ENCODE measurements at regions not wholly inside any gene's neighbourhood (a gene's known extent, or its start where the extent isn't known, plus 50 kb on each side); places are given as distances from the start of the nearest gene placed in this dataset.
A peak's percentile ranks its signal among the peaks of the same experiment; 100 is the strongest.

- no peak for TF ChIP-seq CTCF (IDR thresholded peaks at IDR 0.05; ENCODE audit: insufficient read depth, low read length)
- DNase-seq (ENCODE audit: low read depth) = no peak
- no peak overlapping the region for H3K4me3 ChIP-seq (ENCODE audit: low read depth, low read length)
Observed at GRCh38 chr6:144612811-144613210, 327.7 kb downstream of the UTRN start.

- no peak overlapping the region for H3K4me3 ChIP-seq (ENCODE audit: low read depth, low read length)
- DNase-seq (ENCODE audit: low read depth) = no peak
- TF ChIP-seq CTCF (IDR thresholded peaks at IDR 0.05; ENCODE audit: insufficient read depth, low read length) = no peak
Observed at GRCh38 chr6:144613859-144614258, 328.7 kb downstream of the UTRN start.

GRCh38 chr6:144615870-144616269 lies 330.7 kb downstream of the UTRN start:
- no peak overlapping the region for H3K4me3 ChIP-seq (ENCODE audit: low read depth, low read length)
- no peak for DNase-seq (ENCODE audit: low read depth)
- no peak for TF ChIP-seq CTCF (IDR thresholded peaks at IDR 0.05; ENCODE audit: insufficient read depth, low read length)

GRCh38 chr6:144617191-144617590 lies 332.1 kb downstream of the UTRN start:
- no peak overlapping the region for H3K4me3 ChIP-seq (ENCODE audit: low read depth, low read length)
- no peak for TF ChIP-seq CTCF (IDR thresholded peaks at IDR 0.05; ENCODE audit: insufficient read depth, low read length)
- peak; percentile 12 for DNase-seq (ENCODE audit: low read depth)

GRCh38 chr6:144617708-144618107 lies 332.6 kb downstream of the UTRN start:
- no peak for DNase-seq (ENCODE audit: low read depth)
- H3K4me3 ChIP-seq (ENCODE audit: low read depth, low read length) = no peak overlapping the region
- TF ChIP-seq CTCF (IDR thresholded peaks at IDR 0.05; ENCODE audit: insufficient read depth, low read length) = no peak

GRCh38 chr6:144619966-144620365 lies 334.8 kb downstream of the UTRN start:
- no peak for DNase-seq (ENCODE audit: low read depth)
- H3K4me3 ChIP-seq (ENCODE audit: low read depth, low read length) = no peak overlapping the region
- TF ChIP-seq CTCF (IDR thresholded peaks at IDR 0.05; ENCODE audit: insufficient read depth, low read length) = no peak

- TF ChIP-seq CTCF (IDR thresholded peaks at IDR 0.05; ENCODE audit: insufficient read depth, low read length) = no peak
- no peak for DNase-seq (ENCODE audit: low read depth)
- no peak overlapping the region for H3K4me3 ChIP-seq (ENCODE audit: low read depth, low read length)
Observed at GRCh38 chr6:144621332-144621731, 336.2 kb downstream of the UTRN start.

Data from fibroblast of the aortic adventitia (primary cell).